Transverse colon (tissue), 4 donors: ENCODE measurements at regions not wholly inside any gene's neighbourhood (a gene's known extent, or its start where the extent isn't known, plus 50 kb on each side); places are given as distances from the start of the nearest gene placed in this dataset.

Experiments used
- DNase-seq: peaks from one replicate; pipeline ENCODE4 v3.0.0-alpha.2; 2019
- H3K27ac ChIP-seq, 4 donors: fragments of 200-600 bp; sonication (generic); 2 replicates each; pipeline ENCODE4 v1.5.1; 2016 to 2018; ENCODE audit warnings: inconsistent platforms in 4 of 4
- H3K27me3 ChIP-seq: fragments of 200-600 bp; sonication (generic); 2 replicates; pipeline ENCODE4 v1.5.1; 2017; ENCODE audit warnings: inconsistent platforms
- H3K36me3 ChIP-seq, 4 donors: fragments of 200-600 bp; sonication (generic); 2 replicates each; pipeline ENCODE4 v1.5.1; 2017 to 2019; ENCODE audit warnings: inconsistent platforms in 4 of 4
- H3K4me1 ChIP-seq, 4 donors: fragments of 200-600 bp; sonication (generic); 2 replicates each; pipeline ENCODE4 v1.5.1; 2017 to 2020; ENCODE audit warnings: inconsistent platforms in 4 of 4
- H3K4me3 ChIP-seq, 4 donors: fragments of 200-600 bp; sonication (generic); 1 replicate in 1 of 4; 2 replicates in 3 of 4; pipeline versions ENCODE4 v1.5.1 to v1.6.1; 2017 to 2019; ENCODE audit warnings: inconsistent platforms in 4 of 4
- H3K9me3 ChIP-seq, 2 donors: fragments of 200-600 bp; sonication (generic); 2 replicates each; pipeline ENCODE4 v1.5.1; 2017 to 2019; ENCODE audit warnings: inconsistent platforms in 2 of 2
- EP300 ChIP-seq: sonication (generic); formaldehyde crosslinking; IDR thresholded peaks from one replicate; pipeline ENCODE4 v1.6.1; 2017; ENCODE audit warnings: antibody characterized with exemption, low read depth
- POLR2A ChIP-seq: fragments of 450-650 bp; IDR thresholded peaks from one replicate; pipeline ENCODE4 v1.6.1; 2016; ENCODE audit warnings: antibody characterized with exemption, mild to moderate bottlenecking, moderate library complexity
- POLR2AphosphoS5 ChIP-seq, 3 donors: sonication (generic); formaldehyde crosslinking; IDR thresholded peaks; one replicate each; pipeline ENCODE4 v1.6.1; 2016; ENCODE audit warnings: antibody characterized with exemption in 3 of 3
- WGBS, 2 donors: methylation state at CpG; one replicate each; pipeline ENCODE4 v1.1.5; 2018; ENCODE audit warnings: low coverage in 1 of 2; 5-methylcytosine and 5-hydroxymethylcytosine counted together
- in situ Hi-C, 4 donors: fragments of 200-750 bp; cut with MboI; loops; one replicate each; pipeline versions ENCODE4 v1.15.0 to v1.15.1; 2017; ENCODE audit warnings: low sequenced_read_pairs in 3 of 4, low pct_ligation_motif_present in 1 of 4, low pct_unique_long_range_greater_than_20kb in 1 of 4
- intact Hi-C: fragments of 100-400 bp; cut with DNase I; formaldehyde crosslinking; loops from one replicate; pipeline ENCODE4 v1.15.1; 2023; ENCODE audit warnings: low total_unique reads
- TF ChIP-seq, protein P1 (sequence below), 5 experiments: fragments of 200-600 bp in 3 of 5; fragments of 450-650 bp in 2 of 5; sonication (generic) in 3 of 5; IDR thresholded peaks; 1 replicate in 2 of 5; 2 replicates in 3 of 5; pipeline ENCODE4 v1.5.1; 2016 to 2017; ENCODE audit warnings: antibody characterized with exemption in 5 of 5, inconsistent platforms in 3 of 5, mild to moderate bottlenecking in 2 of 5, moderate library complexity in 1 of 5

- intact Hi-C loops = no loop called here
- Histone ChIP-seq H3K4me1 (peaks cover 0 to 25% (median 5%) of the 10 kb centered on the region in 4 donors), H3K4me3 (no peak overlapping the region), H3K27ac (no peak overlapping the region), H3K27me3 (no peaks in the 10 kb centered on the region), H3K9me3 (no peaks in the 10 kb centered on the region), H3K36me3 (no peaks in the 10 kb centered on the region)
- WGBS, 2 donors = 0 to 6% methylated on average over 1 of the region's 1 CpG
- in situ Hi-C loops = no loop called here
- peak; percentile 49 to 66 (median 60) for TF ChIP-seq POLR2AphosphoS5 (IDR thresholded peaks at IDR 0.05)
- TF ChIP-seq EP300 = no peak
- DNase-seq = peak; percentile 15
These were observed 172.3 kb downstream of the DUSP6 start for GRCh38 chr12:89179983-89180382.

DNA sequence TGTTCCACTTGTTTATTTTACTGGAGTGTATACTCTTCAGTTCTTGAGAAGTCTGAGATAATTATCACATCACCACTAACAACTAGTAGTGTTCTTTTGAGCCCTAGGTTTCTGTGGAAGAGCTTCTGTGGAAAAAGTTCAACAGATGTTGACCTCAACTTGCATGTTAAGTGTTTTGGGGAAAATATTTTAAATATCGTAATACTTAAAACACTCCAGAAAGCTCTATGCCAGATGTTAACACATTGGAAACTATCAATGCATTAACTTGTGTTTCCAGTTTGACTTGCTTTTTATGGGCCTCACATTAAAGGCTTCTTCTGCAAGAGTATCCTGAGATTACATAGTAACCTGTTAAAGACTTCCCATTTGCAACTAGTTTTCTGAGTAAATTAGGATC lies 173.1 kb downstream of the DUSP6 start:
- intact Hi-C loops (no loop called here), in situ Hi-C loops (no loop called here)
- WGBS, 2 donors = 71 to 80% methylated on average over 1 of the region's 1 CpG
- H3K9me3 ChIP-seq = no peaks in the 10 kb centered on the region
- peaks cover 0 to 25% (median 5%) of the 10 kb centered on the region in 4 donors for H3K4me1 ChIP-seq
- H3K4me3 ChIP-seq = no peak overlapping the region
- H3K27ac ChIP-seq = no peak overlapping the region
- no peak for DNase-seq
- H3K27me3 ChIP-seq = no peaks in the 10 kb centered on the region
- TF ChIP-seq, protein P1, sequence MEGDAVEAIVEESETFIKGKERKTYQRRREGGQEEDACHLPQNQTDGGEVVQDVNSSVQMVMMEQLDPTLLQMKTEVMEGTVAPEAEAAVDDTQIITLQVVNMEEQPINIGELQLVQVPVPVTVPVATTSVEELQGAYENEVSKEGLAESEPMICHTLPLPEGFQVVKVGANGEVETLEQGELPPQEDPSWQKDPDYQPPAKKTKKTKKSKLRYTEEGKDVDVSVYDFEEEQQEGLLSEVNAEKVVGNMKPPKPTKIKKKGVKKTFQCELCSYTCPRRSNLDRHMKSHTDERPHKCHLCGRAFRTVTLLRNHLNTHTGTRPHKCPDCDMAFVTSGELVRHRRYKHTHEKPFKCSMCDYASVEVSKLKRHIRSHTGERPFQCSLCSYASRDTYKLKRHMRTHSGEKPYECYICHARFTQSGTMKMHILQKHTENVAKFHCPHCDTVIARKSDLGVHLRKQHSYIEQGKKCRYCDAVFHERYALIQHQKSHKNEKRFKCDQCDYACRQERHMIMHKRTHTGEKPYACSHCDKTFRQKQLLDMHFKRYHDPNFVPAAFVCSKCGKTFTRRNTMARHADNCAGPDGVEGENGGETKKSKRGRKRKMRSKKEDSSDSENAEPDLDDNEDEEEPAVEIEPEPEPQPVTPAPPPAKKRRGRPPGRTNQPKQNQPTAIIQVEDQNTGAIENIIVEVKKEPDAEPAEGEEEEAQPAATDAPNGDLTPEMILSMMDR (IDR thresholded peaks at IDR 0.05) = no peak
- TF ChIP-seq EP300 = no peak
- H3K36me3 ChIP-seq = no peaks in the 10 kb centered on the region

GRCh38 chr12:89177802-89178395 lies 174.4 kb downstream of the DUSP6 start:
- H3K27me3 ChIP-seq = no peaks in the 10 kb centered on the region
- 88 to 89% methylated on average over 3 of the region's 3 CpGs for WGBS, 2 donors

GRCh38 chr12:89176676-89177075 lies 175.6 kb downstream of the DUSP6 start:
- TF ChIP-seq, protein P1 (IDR thresholded peaks at IDR 0.05) = no peak
- TF ChIP-seq EP300 (no peak), POLR2A (no peak), POLR2AphosphoS5 (IDR thresholded peaks at IDR 0.05) (no peak)
- Histone ChIP-seq H3K27ac (no peak overlapping the region), H3K36me3 (no peaks in the 10 kb centered on the region), H3K9me3 (no peaks in the 10 kb centered on the region), H3K27me3 (no peaks in the 10 kb centered on the region), H3K4me1 (peaks cover 0 to 23% (median 5%) of the 10 kb centered on the region in 4 donors), H3K4me3 (no peak overlapping the region)
- in situ Hi-C loops (no loop called here), intact Hi-C loops (no loop called here)
- DNase-seq = no peak
- 69 to 71% methylated on average over 2 of the region's 2 CpGs for WGBS, 2 donors

More at GRCh38 chr12:89177802-89178395, 174.4 kb downstream of the DUSP6 start:
- TF ChIP-seq, protein P1 (IDR thresholded peaks at IDR 0.05) = no peak
- TF ChIP-seq POLR2A = no peak
- TF ChIP-seq EP300 = no peak
- TF ChIP-seq POLR2AphosphoS5 (IDR thresholded peaks at IDR 0.05) = no peak
- Histone ChIP-seq H3K36me3 (no peaks in the 10 kb centered on the region), H3K9me3 (no peaks in the 10 kb centered on the region), H3K4me1 (peaks cover 0 to 25% (median 5%) of the 10 kb centered on the region in 4 donors), H3K27ac (no peak overlapping the region), H3K4me3 (no peak overlapping the region)
- no peak for DNase-seq
- intact Hi-C loops (no loop called here), in situ Hi-C loops (no loop called here)

DNA sequence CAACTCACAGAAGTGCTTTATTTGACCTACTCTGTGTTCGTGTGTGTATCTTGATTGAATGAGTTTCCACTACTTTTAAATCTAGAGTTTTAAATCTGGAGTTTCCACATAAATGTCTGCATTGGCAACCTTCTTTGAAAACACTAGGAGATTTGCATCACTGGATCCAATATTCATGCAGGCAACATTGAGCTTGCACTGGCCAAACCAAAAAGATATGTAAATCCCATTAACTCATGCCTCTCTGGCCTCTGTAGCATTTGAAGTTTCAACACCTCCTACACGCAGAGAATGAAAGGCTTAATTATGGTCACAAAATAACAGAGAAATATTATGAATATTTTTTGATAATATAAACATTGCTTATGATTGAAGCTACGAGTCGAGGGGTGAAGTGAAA lies 178.6 kb downstream of the DUSP6 start:
- intact Hi-C loops = no loop called here
- no peaks in the 10 kb centered on the region for H3K9me3 ChIP-seq
- TF ChIP-seq POLR2A (no peak), EP300 (no peak), POLR2AphosphoS5 (IDR thresholded peaks at IDR 0.05) (no peak)
- TF ChIP-seq, protein P1 (IDR thresholded peaks at IDR 0.05) = no peak
- WGBS, 2 donors = 78 to 88% methylated on average over 4 of the region's 4 CpGs
- no peak overlapping the region for H3K4me3 ChIP-seq
- H3K36me3 ChIP-seq = no peaks in the 10 kb centered on the region
- H3K27me3 ChIP-seq = no peaks in the 10 kb centered on the region
- H3K27ac ChIP-seq = no peak overlapping the region
- in situ Hi-C loops = no loop called here
- no peaks in the 10 kb centered on the region for H3K4me1 ChIP-seq
- DNase-seq = no peak
